Heart left ventricle (tissue), 13 donors: ENCODE measurements at regions not wholly inside any gene's neighbourhood (a gene's known extent, or its start where the extent isn't known, plus 50 kb on each side); places are given as distances from the start of the nearest gene placed in this dataset.

Experiments used
- CTCF ChIP-seq, 12 donors: fragments of 200-600 bp; sonication (generic) in 4 of 12; IDR thresholded peaks; one replicate each; pipeline versions ENCODE4 v1.5.0 to v1.8.0; 2018 to 2022; ENCODE audit warnings: antibody characterized with exemption in 12 of 12, mild to moderate bottlenecking in 5 of 12
- POLR2A ChIP-seq, 2 donors: fragments of 450-650 bp; IDR thresholded peaks; one replicate each; pipeline ENCODE4 v1.6.1; 2017; ENCODE audit warnings: antibody characterized with exemption in 2 of 2, mild to moderate bottlenecking in 2 of 2, moderate library complexity in 2 of 2
- donor health status: ischemic (EF 13 %, LVEDD 7.1; RV severe dilation, severe dysfunction).
- donor health status: DM: no; HTN: yes; CAD: no.
- donor health status: DM: no; HTN: no; CAD: no.
- donor health status: ischemic (EF 25% LVEDD 6.9; RV normal size, moderate dysfunction).
- donor health status: ischemic (EF 25% LVEDD 5.7; RV mildly dilated, moderate dysfunction).
- donor health status: ischemic (EF 35%, LVEDD 5.7; RV mildly dilated, moderate dysfunction).
- donor health status: nonischemic (EF 11% LVEDD 7.7; RV severe dilation, severe dysfunction).
- donor health status: DM: yes; HTN: yes; CAD: no.
- donor health status: PGD.
- donor health status: ischemic (EF 29% LVEDD 5.4; RV normal size, mild dysfunction).
- donor health status: nonischemic (EF 23%, LVEDD 6.1; RV moderate dilation, normal function).

- TF ChIP-seq CTCF (IDR thresholded peaks at IDR 0.05) = no peak
- no peak for TF ChIP-seq POLR2A (IDR thresholded peaks at IDR 0.05)
Measured at GRCh38 chr4:136962868-136963267, 569.4 kb downstream of the PCDH18 start.
